ENCODE measurements at regions not wholly inside any gene's neighbourhood (a gene's known extent, or its start where the extent isn't known, plus 50 kb on each side); places are given as distances from the start of the nearest gene placed in this dataset.

DNA sequence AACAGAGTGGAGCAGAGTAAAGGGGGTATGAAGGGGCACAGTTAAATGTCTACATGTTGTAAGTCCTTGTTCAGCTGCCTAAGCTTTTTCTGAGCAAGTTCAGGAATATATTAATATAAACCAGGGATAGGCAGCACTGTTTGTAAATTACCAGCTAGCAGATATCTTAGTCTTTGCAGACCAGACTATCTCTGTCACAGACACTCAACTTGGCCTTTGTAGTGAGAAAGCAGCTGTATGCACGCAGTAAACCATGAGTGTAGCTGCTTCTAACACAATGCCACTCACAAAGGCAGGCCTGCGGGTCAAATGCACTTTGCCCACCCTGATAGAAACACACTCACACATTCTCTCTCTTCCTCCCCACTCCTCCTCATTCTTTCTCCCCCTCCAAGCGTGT, 1016.9 kb downstream of the UQCRFS1 start:
- Mint-ChIP-seq H3K36me3 (no peaks in the 10 kb centered on the region), H3K27me3 (no peaks in the 10 kb centered on the region), H3K27ac (no peak overlapping the region), H3K4me1 (ENCODE audit: low read depth) (no peaks in the 10 kb centered on the region), H3K9me3 (ENCODE audit: low read depth) (no peaks in the 10 kb centered on the region), H3K4me3 (no peak overlapping the region)

DNA sequence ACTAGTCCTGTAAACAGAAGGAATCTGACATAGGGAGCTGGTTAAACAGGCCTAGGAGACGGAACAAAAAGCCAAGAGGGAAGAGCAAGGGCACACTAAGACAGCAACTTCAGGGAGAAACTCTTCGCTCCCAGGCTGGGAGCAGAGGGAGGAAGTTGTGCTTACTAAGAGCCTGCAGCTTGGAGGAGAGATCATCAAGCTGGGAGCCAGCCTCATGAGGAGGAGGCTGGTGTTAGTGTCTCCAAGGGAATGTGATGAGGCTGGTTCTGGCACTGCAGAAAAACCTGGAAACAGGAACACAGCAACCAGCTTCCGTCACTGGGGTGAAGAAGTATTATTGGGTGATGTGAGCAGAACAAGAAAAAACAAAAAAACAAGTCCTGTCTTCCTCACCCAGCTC, 1027.3 kb downstream of the UQCRFS1 start:
- peaks cover 3% of the 10 kb centered on the region for H3K9me3 Mint-ChIP-seq (ENCODE audit: low read depth)
- H3K4me3 Mint-ChIP-seq, result no peak overlapping the region
- H3K27me3 Mint-ChIP-seq, result no peaks in the 10 kb centered on the region
- no peak overlapping the region for H3K27ac Mint-ChIP-seq
- no peaks in the 10 kb centered on the region for H3K36me3 Mint-ChIP-seq
- no peaks in the 10 kb centered on the region for H3K4me1 Mint-ChIP-seq (ENCODE audit: low read depth)

- no peaks in the 10 kb centered on the region for H3K36me3 Mint-ChIP-seq
- H3K27ac Mint-ChIP-seq, result no peak overlapping the region
- H3K9me3 Mint-ChIP-seq (ENCODE audit: low read depth), result peaks cover 3% of the 10 kb centered on the region
- H3K27me3 Mint-ChIP-seq, result no peaks in the 10 kb centered on the region
- no peaks in the 10 kb centered on the region for H3K4me1 Mint-ChIP-seq (ENCODE audit: low read depth)
- H3K4me3 Mint-ChIP-seq, result no peak overlapping the region
Observed at GRCh38 chr19:28184997-28185396, 1028.0 kb downstream of the UQCRFS1 start.

GRCh38 chr19:28176193-28176592, 1036.8 kb downstream of the UQCRFS1 start:
- Mint-ChIP-seq H3K27me3 (no peaks in the 10 kb centered on the region), H3K9me3 (ENCODE audit: low read depth) (peaks cover 12% of the 10 kb centered on the region)

DNA sequence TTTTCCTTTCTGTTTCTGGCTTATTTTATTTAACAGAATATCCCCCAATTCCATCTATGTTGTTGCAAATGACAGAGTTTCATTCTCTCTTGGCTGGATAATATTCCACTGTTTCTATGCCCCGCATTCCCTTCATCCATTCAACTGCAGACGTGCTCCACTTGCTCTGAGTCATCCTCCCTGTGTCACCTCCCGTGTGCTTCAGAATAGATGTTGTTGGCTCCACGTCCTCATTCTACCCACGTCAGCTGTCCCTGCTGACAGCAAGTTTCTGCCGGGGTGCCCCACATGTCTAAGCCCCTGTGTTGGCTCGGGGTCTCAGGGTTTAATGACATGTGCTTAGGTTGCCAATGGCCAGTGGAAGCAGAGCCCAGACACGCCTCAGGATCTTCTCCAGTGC, 1041.0 kb downstream of the UQCRFS1 start:
- Mint-ChIP-seq H3K36me3 (no peaks in the 10 kb centered on the region), H3K9me3 (ENCODE audit: low read depth) (peaks cover 9% of the 10 kb centered on the region), H3K4me3 (no peak overlapping the region), H3K27ac (no peak overlapping the region), H3K27me3 (no peaks in the 10 kb centered on the region), H3K4me1 (ENCODE audit: low read depth) (no peaks in the 10 kb centered on the region)

More at GRCh38 chr19:28176193-28176592, 1036.8 kb downstream of the UQCRFS1 start:
- Mint-ChIP-seq H3K27ac (no peak overlapping the region), H3K4me3 (no peak overlapping the region), H3K36me3 (no peaks in the 10 kb centered on the region), H3K4me1 (ENCODE audit: low read depth) (no peaks in the 10 kb centered on the region)

- no peaks in the 10 kb centered on the region for H3K9me3 Mint-ChIP-seq (ENCODE audit: low read depth)
- no peaks in the 10 kb centered on the region for H3K27me3 Mint-ChIP-seq
- H3K27ac Mint-ChIP-seq, result no peak overlapping the region
- H3K4me3 Mint-ChIP-seq, result no peak overlapping the region
- no peaks in the 10 kb centered on the region for H3K36me3 Mint-ChIP-seq
- H3K4me1 Mint-ChIP-seq (ENCODE audit: low read depth), result no peaks in the 10 kb centered on the region
Observed at GRCh38 chr19:28170066-28170465, 1042.9 kb downstream of the UQCRFS1 start.

- Mint-ChIP-seq H3K4me1 (ENCODE audit: low read depth) (no peaks in the 10 kb centered on the region), H3K36me3 (no peaks in the 10 kb centered on the region), H3K4me3 (no peak overlapping the region), H3K9me3 (ENCODE audit: low read depth) (no peaks in the 10 kb centered on the region), H3K27me3 (no peaks in the 10 kb centered on the region), H3K27ac (no peak overlapping the region)
Observed at GRCh38 chr19:28169168-28169887, 1043.6 kb downstream of the UQCRFS1 start.

DNA sequence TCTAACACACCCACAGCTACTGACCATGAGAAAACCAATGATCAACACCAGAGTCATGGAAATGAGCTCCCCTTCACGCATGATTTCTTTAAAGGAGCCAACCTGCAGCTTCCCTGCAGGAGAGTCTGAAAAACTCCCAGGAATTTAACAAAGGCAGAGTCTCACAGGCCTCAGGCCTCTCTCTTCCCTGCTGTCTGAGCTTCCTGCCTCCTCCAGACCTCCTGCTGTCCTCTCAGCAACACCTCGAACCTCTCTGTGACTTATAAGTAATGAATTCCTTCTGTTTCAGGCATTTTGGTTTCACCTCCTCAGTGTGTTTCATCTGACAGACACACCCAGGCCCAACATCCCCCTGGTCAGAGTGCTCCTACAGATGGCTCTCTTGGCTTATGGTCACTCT, 1044.4 kb downstream of the UQCRFS1 start:
- H3K36me3 Mint-ChIP-seq, result no peaks in the 10 kb centered on the region
- H3K9me3 Mint-ChIP-seq (ENCODE audit: low read depth), result peaks cover 1% of the 10 kb centered on the region
- no peak overlapping the region for H3K4me3 Mint-ChIP-seq
- no peaks in the 10 kb centered on the region for H3K27me3 Mint-ChIP-seq
- no peak overlapping the region for H3K27ac Mint-ChIP-seq
- no peaks in the 10 kb centered on the region for H3K4me1 Mint-ChIP-seq (ENCODE audit: low read depth)

DNA sequence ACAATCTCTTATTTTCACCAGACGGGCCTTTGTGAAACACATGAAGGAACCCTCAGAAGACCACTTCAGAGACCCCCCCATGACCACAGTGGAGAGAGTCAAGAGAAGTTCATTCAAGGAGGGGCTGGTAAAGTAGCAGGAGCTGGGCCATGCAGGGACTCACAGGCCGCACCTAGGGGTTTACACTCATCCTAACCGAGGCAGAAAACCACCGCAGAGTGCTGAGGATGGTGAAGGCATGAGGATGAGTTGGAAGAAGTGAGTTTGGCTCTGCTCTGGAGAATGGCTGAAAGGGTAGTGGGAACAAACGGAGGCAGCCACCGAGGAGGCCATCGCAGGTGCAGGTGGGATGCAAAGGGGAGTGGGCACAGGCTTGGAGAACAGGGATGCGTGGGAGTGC, 1046.9 kb downstream of the UQCRFS1 start:
- no peaks in the 10 kb centered on the region for H3K36me3 Mint-ChIP-seq
- no peaks in the 10 kb centered on the region for H3K4me1 Mint-ChIP-seq (ENCODE audit: low read depth)
- H3K9me3 Mint-ChIP-seq (ENCODE audit: low read depth), result peaks cover 7% of the 10 kb centered on the region
- H3K4me3 Mint-ChIP-seq, result no peak overlapping the region
- H3K27me3 Mint-ChIP-seq, result no peaks in the 10 kb centered on the region
- H3K27ac Mint-ChIP-seq, result no peak overlapping the region

GRCh38 chr19:28164214-28164613, 1048.7 kb downstream of the UQCRFS1 start:
- no peaks in the 10 kb centered on the region for H3K4me1 Mint-ChIP-seq (ENCODE audit: low read depth)
- no peak overlapping the region for H3K4me3 Mint-ChIP-seq
- H3K27ac Mint-ChIP-seq, result no peak overlapping the region
- H3K36me3 Mint-ChIP-seq, result no peaks in the 10 kb centered on the region
- H3K9me3 Mint-ChIP-seq (ENCODE audit: low read depth), result peaks cover 9% of the 10 kb centered on the region
- H3K27me3 Mint-ChIP-seq, result no peaks in the 10 kb centered on the region

DNA sequence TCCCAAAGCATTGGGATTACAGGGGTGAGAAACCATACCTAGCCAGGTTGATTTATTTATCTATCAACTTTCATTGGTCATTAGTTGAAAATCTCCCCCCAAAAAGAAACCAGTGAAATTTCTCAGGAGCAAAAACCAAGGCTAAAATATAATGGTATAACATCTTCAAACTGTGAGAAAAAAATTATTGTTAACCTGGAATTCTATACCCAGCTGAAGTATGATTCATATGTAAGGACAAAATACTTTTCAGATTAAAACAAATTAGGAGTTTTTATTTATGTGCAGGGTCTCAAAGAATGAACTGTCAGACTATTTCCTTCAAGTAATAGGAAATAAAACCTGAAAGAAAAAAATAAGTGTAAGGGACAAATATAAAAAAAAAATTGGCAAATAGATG, 1053.9 kb downstream of the UQCRFS1 start:
- Mint-ChIP-seq H3K4me3 (no peak overlapping the region), H3K9me3 (ENCODE audit: low read depth) (peaks cover 33% of the 10 kb centered on the region), H3K27me3 (no peaks in the 10 kb centered on the region), H3K27ac (no peak overlapping the region), H3K4me1 (ENCODE audit: low read depth) (no peaks in the 10 kb centered on the region), H3K36me3 (no peaks in the 10 kb centered on the region)

DNA sequence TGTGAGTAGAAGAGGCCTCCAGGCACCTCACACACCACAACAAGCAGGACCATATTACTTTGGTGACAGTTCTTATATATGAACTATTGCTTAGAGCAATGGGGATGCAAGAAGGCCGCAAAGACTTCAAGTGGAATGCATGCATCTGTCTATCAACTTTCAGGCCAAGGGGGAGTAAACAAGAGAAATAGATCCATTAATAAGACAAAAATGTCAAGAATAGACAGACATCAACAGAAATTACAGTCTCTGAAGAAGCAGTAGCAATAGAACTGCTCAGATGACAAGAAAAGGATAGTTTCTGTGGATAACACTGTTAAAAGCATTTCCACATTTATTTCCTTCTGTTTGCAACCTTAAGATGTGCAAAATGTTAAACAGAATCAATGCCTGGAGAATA, 1057.7 kb downstream of the UQCRFS1 start:
- Mint-ChIP-seq H3K4me1 (ENCODE audit: low read depth) (no peaks in the 10 kb centered on the region), H3K36me3 (no peaks in the 10 kb centered on the region), H3K27ac (no peak overlapping the region), H3K27me3 (no peaks in the 10 kb centered on the region), H3K9me3 (ENCODE audit: low read depth) (peaks cover 26% of the 10 kb centered on the region), H3K4me3 (no peak overlapping the region)

DNA sequence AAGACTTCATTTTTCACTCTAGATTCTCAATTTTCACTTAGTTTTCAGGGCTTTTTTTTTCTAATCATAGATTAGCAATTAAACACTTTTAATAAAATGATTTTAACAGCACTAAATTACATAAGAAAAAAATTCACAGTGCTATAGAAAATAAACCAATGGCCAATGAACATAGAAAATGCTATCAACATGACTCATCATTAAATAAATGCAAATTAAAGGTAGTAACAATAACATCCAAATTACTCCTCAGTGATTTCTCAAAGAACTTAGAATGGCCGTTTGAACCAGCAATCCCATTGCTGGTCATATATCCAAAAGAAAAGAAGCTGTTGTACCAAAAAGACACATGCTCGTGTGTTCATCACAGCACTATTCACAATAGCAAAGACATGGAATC, 1058.9 kb downstream of the UQCRFS1 start:
- H3K27me3 Mint-ChIP-seq, result no peaks in the 10 kb centered on the region
- no peaks in the 10 kb centered on the region for H3K36me3 Mint-ChIP-seq
- H3K4me3 Mint-ChIP-seq, result no peak overlapping the region
- H3K27ac Mint-ChIP-seq, result no peak overlapping the region
- H3K9me3 Mint-ChIP-seq (ENCODE audit: low read depth), result peaks cover 23% of the 10 kb centered on the region
- no peaks in the 10 kb centered on the region for H3K4me1 Mint-ChIP-seq (ENCODE audit: low read depth)

GRCh38 chr19:28153123-28153522, 1059.8 kb downstream of the UQCRFS1 start:
- no peak overlapping the region for H3K27ac Mint-ChIP-seq
- no peaks in the 10 kb centered on the region for H3K27me3 Mint-ChIP-seq
- H3K4me3 Mint-ChIP-seq, result no peak overlapping the region
- peaks cover 16% of the 10 kb centered on the region for H3K9me3 Mint-ChIP-seq (ENCODE audit: low read depth)
- no peaks in the 10 kb centered on the region for H3K36me3 Mint-ChIP-seq
- H3K4me1 Mint-ChIP-seq (ENCODE audit: low read depth), result no peaks in the 10 kb centered on the region

DNA sequence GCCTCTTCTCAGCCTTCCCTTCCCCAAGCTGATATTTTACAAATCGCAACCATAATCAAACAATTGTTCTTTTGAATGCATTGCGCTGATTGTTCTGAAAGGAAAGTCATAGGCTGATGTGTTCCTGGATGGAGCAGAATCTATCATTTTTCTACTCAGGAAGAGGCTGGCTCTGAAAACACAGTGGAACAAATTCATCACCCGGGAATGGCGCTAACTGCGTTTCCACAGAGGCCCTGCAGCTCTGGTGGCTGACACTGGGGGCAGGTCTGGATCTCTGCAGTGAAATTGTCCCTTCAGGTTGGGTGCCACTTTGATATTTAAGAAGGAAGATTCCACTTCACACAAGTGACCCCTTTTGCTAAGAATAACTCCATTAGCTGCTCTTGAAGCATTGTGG, 1060.8 kb downstream of the UQCRFS1 start:
- H3K4me1 Mint-ChIP-seq (ENCODE audit: low read depth), result no peaks in the 10 kb centered on the region
- no peak overlapping the region for H3K4me3 Mint-ChIP-seq
- H3K27me3 Mint-ChIP-seq, result no peaks in the 10 kb centered on the region
- H3K9me3 Mint-ChIP-seq (ENCODE audit: low read depth), result peaks cover 11% of the 10 kb centered on the region
- no peaks in the 10 kb centered on the region for H3K36me3 Mint-ChIP-seq
- H3K27ac Mint-ChIP-seq, result no peak overlapping the region

DNA sequence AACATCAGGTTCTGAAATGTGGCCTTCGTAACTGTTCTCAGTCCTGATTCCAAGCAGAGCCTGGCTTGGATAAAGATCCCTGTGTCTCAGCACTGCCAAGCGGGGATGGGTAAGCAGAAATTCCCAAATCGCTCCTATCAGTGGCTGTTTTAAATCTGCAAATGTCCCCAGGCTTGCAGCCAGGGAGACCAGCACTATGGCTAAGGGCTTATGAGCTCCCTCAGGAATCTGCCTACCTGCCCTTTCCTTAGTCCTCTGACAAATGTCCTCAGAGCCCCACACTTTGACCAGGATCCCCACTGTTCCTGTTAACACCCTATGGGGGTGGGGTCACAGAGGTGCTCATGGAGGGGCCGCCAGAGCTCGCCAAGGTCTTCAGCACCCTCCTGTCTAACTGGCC, 1062.8 kb downstream of the UQCRFS1 start:
- no peak overlapping the region for H3K27ac Mint-ChIP-seq
- peaks cover 1% of the 10 kb centered on the region for H3K9me3 Mint-ChIP-seq (ENCODE audit: low read depth)
- no peaks in the 10 kb centered on the region for H3K36me3 Mint-ChIP-seq
- H3K27me3 Mint-ChIP-seq, result peaks cover 1% of the 10 kb centered on the region
- no peak overlapping the region for H3K4me3 Mint-ChIP-seq
- H3K4me1 Mint-ChIP-seq (ENCODE audit: low read depth), result no peaks in the 10 kb centered on the region

All from activated naive CD8-positive, alpha-beta T cell (primary cell).